ENCODE measurements at regions not wholly inside any gene's neighbourhood (a gene's known extent, or its start where the extent isn't known, plus 50 kb on each side); places are given as distances from the start of the nearest gene placed in this dataset.

- Histone ChIP-seq H3K4me3 (no peak overlapping the region), H3K27me3 (peaks cover 0 to 13% (median 3%) of the 10 kb centered on the region in 7 donors)
Observed at GRCh38 chr9:21672761-21673160, 129.7 kb upstream of the MTAP start.

GRCh38 chr9:21674894-21675293 is 127.5 kb upstream of the MTAP start:
- Histone ChIP-seq H3K4me3 (no peak overlapping the region), H3K27ac (no peak overlapping the region), H3K27me3 (peaks cover 0 to 13% (median 3%) of the 10 kb centered on the region in 7 donors), H3K4me1 (no peaks in the 10 kb centered on the region), H3K9me3 (no peaks in the 10 kb centered on the region), H3K36me3 (no peaks in the 10 kb centered on the region)
- 63 to 75% methylated on average over 1 of the region's 1 CpG for WGBS, 2 donors
- DNase-seq, result no peak
- ATAC-seq, result no peak
- intact Hi-C loops (cut with DNase I), result loop anchor here in 1 of 10 donors (10.0 kb wide), 1 partner anchor 60 kb away; no protein-coding TSS in a partner anchor
- TF ChIP-seq CTCF (IDR thresholded peaks at IDR 0.05), result no peak

More at GRCh38 chr9:21672761-21673160, 129.7 kb upstream of the MTAP start:
- DNase-seq (no peak), ATAC-seq (no peak)
- intact Hi-C loops (cut with DNase I), result loop anchor here in 1 of 10 donors (10.0 kb wide), 1 partner anchor 62 kb away; no protein-coding TSS in a partner anchor
- no peak for TF ChIP-seq CTCF (IDR thresholded peaks at IDR 0.05)
- Histone ChIP-seq H3K36me3 (no peaks in the 10 kb centered on the region), H3K4me1 (no peaks in the 10 kb centered on the region), H3K9me3 (no peaks in the 10 kb centered on the region), H3K27ac (no peak overlapping the region)
- WGBS, 2 donors, result 91 to 97% methylated on average over 1 of the region's 1 CpG

GRCh38 chr9:21677387-21677786 is 125.0 kb upstream of the MTAP start:
- Histone ChIP-seq H3K27me3 (peaks cover 0 to 13% (median 3%) of the 10 kb centered on the region in 7 donors), H3K27ac (no peak overlapping the region), H3K36me3 (no peaks in the 10 kb centered on the region), H3K9me3 (no peaks in the 10 kb centered on the region), H3K4me1 (no peaks in the 10 kb centered on the region), H3K4me3 (no peak overlapping the region)
- intact Hi-C loops (cut with DNase I), result loop anchor here in 1 of 10 donors (10.0 kb wide), 1 partner anchor 57 kb away; no protein-coding TSS in a partner anchor
- WGBS, 2 donors, result 79 to 97% methylated on average over 1 of the region's 1 CpG
- ATAC-seq, result no peak
- no peak for DNase-seq
- no peak for TF ChIP-seq CTCF (IDR thresholded peaks at IDR 0.05)

- H3K27ac ChIP-seq, result no peak overlapping the region
- H3K4me3 ChIP-seq, result no peak overlapping the region
- WGBS, 2 donors, result 34 to 51% methylated on average over 3 of the region's 3 CpGs
- H3K36me3 ChIP-seq, result no peaks in the 10 kb centered on the region
- DNase-seq (no peak), ATAC-seq (no peak)
- H3K27me3 ChIP-seq, result peaks cover 0 to 13% (median 3%) of the 10 kb centered on the region in 7 donors
- no peaks in the 10 kb centered on the region for H3K4me1 ChIP-seq
- TF ChIP-seq CTCF (IDR thresholded peaks at IDR 0.05), result no peak
- no peaks in the 10 kb centered on the region for H3K9me3 ChIP-seq
- intact Hi-C loops (cut with DNase I), result loop anchor here in 1 of 10 donors (10.0 kb wide), 1 partner anchor 57 kb away; no protein-coding TSS in a partner anchor
Observed at GRCh38 chr9:21677834-21678233, 124.6 kb upstream of the MTAP start.

All from heart right ventricle (tissue), 16 donors.